K562 (cell line): ENCODE measurements at regions not wholly inside any gene's neighbourhood (a gene's known extent, or its start where the extent isn't known, plus 50 kb on each side); places are given as distances from the start of the nearest gene placed in this dataset.
A peak's percentile ranks its signal among the peaks of the same experiment; 100 is the strongest.

Experiments
- BRD4 ChIP-seq: fragments of 200-600 bp; sonication (generic); IDR thresholded peaks from 2 replicates; pipeline ENCODE4 v1.6.1; 2017; ENCODE audit warnings: inconsistent platforms
- DNMT1 ChIP-seq: fragments of 450-650 bp; IDR thresholded peaks from 2 replicates; pipeline ENCODE4 v1.6.1; 2016; ENCODE audit warnings: antibody characterized with exemption, mild to moderate bottlenecking
- ETV1 ChIP-seq: fragments of 450-650 bp; conservative IDR thresholded peaks from 2 replicates; pipeline ENCODE4 v1.6.1; 2016; ENCODE audit warnings: missing genetic modification characterization, control low read depth, low read depth, missing compliant biosample characterization
- FOXK1 ChIP-seq: sonication (generic); formaldehyde crosslinking; IDR thresholded peaks from 2 replicates; pipeline ENCODE4 v1.8.0; 2022; ENCODE audit warnings: missing genetic modification reagents, mild to moderate bottlenecking, borderline replicate concordance
- IFI16 ChIP-seq: fragments of 250-450 bp; sonication (Bioruptor Pico); IDR thresholded peaks from 2 replicates; pipeline ENCODE4 v2.1.2; 2022; ENCODE audit warnings: mild to moderate bottlenecking, inconsistent platforms
- JUN ChIP-seq, 2 experiments: sonication (generic) in 1 of 2; formaldehyde crosslinking in 1 of 2; IDR thresholded peaks; 2 replicates each; pipeline versions ENCODE4 v1.6.1 to v1.8.0; 2012 to 2022; ENCODE audit warnings: borderline replicate concordance in 2 of 2, mild to moderate bottlenecking in 2 of 2, improper control_type of control experiment in 1 of 2, low read depth in 1 of 2, low read length in 1 of 2, missing genetic modification reagents in 1 of 2
- NR2C1 ChIP-seq, 2 experiments: fragments of 450-650 bp; IDR thresholded peaks; 2 replicates each; pipeline ENCODE4 v1.6.1; 2017; ENCODE audit warnings: mild to moderate bottlenecking in 2 of 2, antibody characterized with exemption in 1 of 2, inconsistent platforms in 1 of 2, missing compliant biosample characterization in 1 of 2, missing genetic modification characterization in 1 of 2
- PHB2 ChIP-seq: fragments of 450-650 bp; IDR thresholded peaks from 2 replicates; pipeline ENCODE4 v1.6.1; 2017; ENCODE audit warnings: low read depth
- POLR2AphosphoS2 ChIP-seq: IDR thresholded peaks from 2 replicates; pipeline ENCODE4 v1.6.1; 2012; ENCODE audit warnings: low read length, improper control_type of control experiment
- PTBP1 ChIP-seq: fragments of 200-400 bp; formaldehyde crosslinking; IDR thresholded peaks from 2 replicates; pipeline ENCODE4 v1.6.1; 2017; ENCODE audit warnings: low read depth, low read length
- RB1 ChIP-seq: fragments of 450-650 bp; IDR thresholded peaks from 2 replicates; pipeline ENCODE4 v1.6.1; 2017; ENCODE audit warnings: low read depth, mild to moderate bottlenecking
- SOX6 ChIP-seq: fragments of 450-650 bp; IDR thresholded peaks from 2 replicates; pipeline ENCODE4 v1.6.1; 2014; ENCODE audit warnings: mild to moderate bottlenecking
- TGIF2 ChIP-seq: sonication (generic); formaldehyde crosslinking; IDR thresholded peaks from 2 replicates; pipeline ENCODE4 v1.8.1; 2022; ENCODE audit warnings: mild to moderate bottlenecking, missing genetic modification reagents, moderate library complexity
- TF ChIP-seq, protein P1 (sequence below): fragments of 250-450 bp; sonication (Bioruptor Pico); IDR thresholded peaks from 2 replicates; pipeline ENCODE4 v1.5.0; 2021; ENCODE audit warnings: mild to moderate bottlenecking, borderline replicate concordance
- TF ChIP-seq, protein P2 (sequence below), 3 experiments: fragments of 200-800 bp in 1 of 3; fragments of 250-450 bp in 1 of 3; fragments of 450-650 bp in 1 of 3; sonication (Bioruptor Pico) in 1 of 3; sonication (Bioruptor generic) in 1 of 3; formaldehyde crosslinking in 1 of 3; IDR thresholded peaks; 2 replicates each; pipeline versions ENCODE4 v1.6.1 to v1.8.0; 2016 to 2022; ENCODE audit warnings: mild to moderate bottlenecking in 2 of 3, missing genetic modification characterization in 2 of 3, missing compliant biosample characterization in 1 of 3, moderate library complexity in 1 of 3
- TF ChIP-seq, protein P3 (sequence below): fragments of 450-650 bp; formaldehyde crosslinking; IDR thresholded peaks from 2 replicates; pipeline ENCODE4 v1.4.0; 2020; ENCODE audit warnings: mild to moderate bottlenecking, moderate library complexity
- TF ChIP-seq, protein P4 (sequence below): fragments of 450-650 bp; formaldehyde crosslinking; IDR thresholded peaks from 2 replicates; pipeline ENCODE4 v1.4.0; 2020; ENCODE audit warnings: mild to moderate bottlenecking

DNA sequence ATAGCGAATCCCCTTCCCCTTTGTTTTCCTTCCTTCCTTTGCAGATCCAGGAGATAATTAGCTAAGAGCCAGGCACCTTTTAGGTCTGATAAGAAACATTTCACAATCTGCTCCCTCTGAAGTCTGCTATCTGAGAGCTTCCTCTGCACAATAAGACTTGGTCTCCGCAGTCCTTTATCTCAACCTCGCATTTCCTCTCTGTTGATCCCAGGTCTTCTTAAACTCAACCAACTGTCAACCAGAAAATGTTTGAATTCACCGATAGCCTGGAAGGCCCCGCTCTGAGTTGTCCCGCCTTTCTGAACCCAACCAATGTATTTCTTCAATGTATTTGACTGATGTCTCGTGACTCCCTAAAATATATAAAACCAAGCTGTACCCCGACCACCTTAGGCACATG, 78.4 kb upstream of the CTDP1 start (continued):
- TF ChIP-seq, protein P1, sequence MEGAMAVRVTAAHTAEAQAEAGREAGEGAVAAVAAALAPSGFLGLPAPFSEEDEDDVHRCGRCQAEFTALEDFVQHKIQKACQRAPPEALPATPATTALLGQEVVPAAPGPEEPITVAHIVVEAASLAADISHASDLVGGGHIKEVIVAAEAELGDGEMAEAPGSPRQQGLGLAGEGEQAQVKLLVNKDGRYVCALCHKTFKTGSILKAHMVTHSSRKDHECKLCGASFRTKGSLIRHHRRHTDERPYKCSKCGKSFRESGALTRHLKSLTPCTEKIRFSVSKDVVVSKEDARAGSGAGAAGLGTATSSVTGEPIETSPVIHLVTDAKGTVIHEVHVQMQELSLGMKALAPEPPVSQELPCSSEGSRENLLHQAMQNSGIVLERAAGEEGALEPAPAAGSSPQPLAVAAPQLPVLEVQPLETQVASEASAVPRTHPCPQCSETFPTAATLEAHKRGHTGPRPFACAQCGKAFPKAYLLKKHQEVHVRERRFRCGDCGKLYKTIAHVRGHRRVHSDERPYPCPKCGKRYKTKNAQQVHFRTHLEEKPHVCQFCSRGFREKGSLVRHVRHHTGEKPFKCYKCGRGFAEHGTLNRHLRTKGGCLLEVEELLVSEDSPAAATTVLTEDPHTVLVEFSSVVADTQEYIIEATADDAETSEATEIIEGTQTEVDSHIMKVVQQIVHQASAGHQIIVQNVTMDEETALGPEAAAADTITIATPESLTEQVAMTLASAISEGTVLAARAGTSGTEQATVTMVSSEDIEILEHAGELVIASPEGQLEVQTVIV (CRISPR knock-in tag) = no peak
- TF ChIP-seq SOX6 (peak; percentile 98), PHB2 (peak; percentile 85), BRD4 (no peak), POLR2AphosphoS2 (no peak), ETV1 (tag) (peak; percentile 50), TGIF2 (CRISPR knock-in tag) (no peak), NR2C1 (IDR thresholded peaks at IDR 0.05) (peak; percentile 42; the same call in 1 of the 2 replicates), NR2C1 (tag; IDR thresholded peaks at IDR 0.05) (no peak), RB1 (no peak), JUN (IDR thresholded peaks at IDR 0.05; ENCODE audit: borderline replicate concordance, low read depth, low read length) (no peak), JUN (CRISPR knock-in tag; IDR thresholded peaks at IDR 0.05; ENCODE audit: borderline replicate concordance) (no peak), IFI16 (CRISPR knock-in tag) (no peak), FOXK1 (CRISPR knock-in tag) (no peak), PTBP1 (no peak), DNMT1 (no peak)
- TF ChIP-seq, protein P2, sequence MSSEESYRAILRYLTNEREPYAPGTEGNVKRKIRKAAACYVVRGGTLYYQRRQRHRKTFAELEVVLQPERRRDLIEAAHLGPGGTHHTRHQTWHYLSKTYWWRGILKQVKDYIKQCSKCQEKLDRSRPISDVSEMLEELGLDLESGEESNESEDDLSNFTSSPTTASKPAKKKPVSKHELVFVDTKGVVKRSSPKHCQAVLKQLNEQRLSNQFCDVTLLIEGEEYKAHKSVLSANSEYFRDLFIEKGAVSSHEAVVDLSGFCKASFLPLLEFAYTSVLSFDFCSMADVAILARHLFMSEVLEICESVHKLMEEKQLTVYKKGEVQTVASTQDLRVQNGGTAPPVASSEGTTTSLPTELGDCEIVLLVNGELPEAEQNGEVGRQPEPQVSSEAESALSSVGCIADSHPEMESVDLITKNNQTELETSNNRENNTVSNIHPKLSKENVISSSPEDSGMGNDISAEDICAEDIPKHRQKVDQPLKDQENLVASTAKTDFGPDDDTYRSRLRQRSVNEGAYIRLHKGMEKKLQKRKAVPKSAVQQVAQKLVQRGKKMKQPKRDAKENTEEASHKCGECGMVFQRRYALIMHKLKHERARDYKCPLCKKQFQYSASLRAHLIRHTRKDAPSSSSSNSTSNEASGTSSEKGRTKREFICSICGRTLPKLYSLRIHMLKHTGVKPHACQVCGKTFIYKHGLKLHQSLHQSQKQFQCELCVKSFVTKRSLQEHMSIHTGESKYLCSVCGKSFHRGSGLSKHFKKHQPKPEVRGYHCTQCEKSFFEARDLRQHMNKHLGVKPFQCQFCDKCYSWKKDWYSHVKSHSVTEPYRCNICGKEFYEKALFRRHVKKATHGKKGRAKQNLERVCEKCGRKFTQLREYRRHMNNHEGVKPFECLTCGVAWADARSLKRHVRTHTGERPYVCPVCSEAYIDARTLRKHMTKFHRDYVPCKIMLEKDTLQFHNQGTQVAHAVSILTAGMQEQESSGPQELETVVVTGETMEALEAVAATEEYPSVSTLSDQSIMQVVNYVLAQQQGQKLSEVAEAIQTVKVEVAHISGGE (CRISPR knock-in tag; IDR thresholded peaks at IDR 0.05) = peak in 1 of 3 experiments; percentile 62; a peak in 1 of 6 replicates
- TF ChIP-seq, protein P3, sequence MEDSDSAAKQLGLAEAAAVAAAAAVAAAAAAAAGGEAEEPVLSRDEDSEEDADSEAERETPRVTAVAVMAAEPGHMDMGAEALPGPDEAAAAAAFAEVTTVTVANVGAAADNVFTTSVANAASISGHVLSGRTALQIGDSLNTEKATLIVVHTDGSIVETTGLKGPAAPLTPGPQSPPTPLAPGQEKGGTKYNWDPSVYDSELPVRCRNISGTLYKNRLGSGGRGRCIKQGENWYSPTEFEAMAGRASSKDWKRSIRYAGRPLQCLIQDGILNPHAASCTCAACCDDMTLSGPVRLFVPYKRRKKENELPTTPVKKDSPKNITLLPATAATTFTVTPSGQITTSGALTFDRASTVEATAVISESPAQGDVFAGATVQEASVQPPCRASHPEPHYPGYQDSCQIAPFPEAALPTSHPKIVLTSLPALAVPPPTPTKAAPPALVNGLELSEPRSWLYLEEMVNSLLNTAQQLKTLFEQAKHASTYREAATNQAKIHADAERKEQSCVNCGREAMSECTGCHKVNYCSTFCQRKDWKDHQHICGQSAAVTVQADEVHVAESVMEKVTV (CRISPR knock-in tag) = no peak
- TF ChIP-seq, protein P4, sequence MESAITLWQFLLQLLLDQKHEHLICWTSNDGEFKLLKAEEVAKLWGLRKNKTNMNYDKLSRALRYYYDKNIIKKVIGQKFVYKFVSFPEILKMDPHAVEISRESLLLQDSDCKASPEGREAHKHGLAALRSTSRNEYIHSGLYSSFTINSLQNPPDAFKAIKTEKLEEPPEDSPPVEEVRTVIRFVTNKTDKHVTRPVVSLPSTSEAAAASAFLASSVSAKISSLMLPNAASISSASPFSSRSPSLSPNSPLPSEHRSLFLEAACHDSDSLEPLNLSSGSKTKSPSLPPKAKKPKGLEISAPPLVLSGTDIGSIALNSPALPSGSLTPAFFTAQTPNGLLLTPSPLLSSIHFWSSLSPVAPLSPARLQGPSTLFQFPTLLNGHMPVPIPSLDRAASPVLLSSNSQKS = no peak
